Uterus (tissue), 3 donors: ENCODE measurements at regions not wholly inside any gene's neighbourhood (a gene's known extent, or its start where the extent isn't known, plus 50 kb on each side); places are given as distances from the start of the nearest gene placed in this dataset.

ENCODE experiments used
- DNase-seq, 2 donors: peaks; one replicate each; pipeline ENCODE4 v3.0.0-alpha.2; 2019 to 2020
- H3K27ac ChIP-seq, 2 donors: fragments of 200-600 bp; sonication (generic); 1 replicate in 1 of 2; 2 replicates in 1 of 2; pipeline ENCODE4 v1.5.1; 2016 to 2018
- H3K27me3 ChIP-seq, 2 donors: fragments of 200-600 bp; sonication (generic); one replicate each; pipeline ENCODE4 v1.5.1; 2018 to 2019; ENCODE audit warnings: control low read depth in 1 of 2
- H3K36me3 ChIP-seq, 2 donors: fragments of 200-600 bp; sonication (generic); one replicate each; pipeline ENCODE4 v1.5.1; 2019; ENCODE audit warnings: control low read depth in 1 of 2
- H3K4me1 ChIP-seq, 2 donors: fragments of 200-600 bp; sonication (generic); one replicate each; pipeline ENCODE4 v1.5.1; 2018 to 2019; ENCODE audit warnings: control low read depth in 1 of 2
- H3K4me3 ChIP-seq, 2 donors: fragments of 200-600 bp; sonication (generic); 1 replicate in 1 of 2; 2 replicates in 1 of 2; pipeline ENCODE4 v1.5.1; 2018 to 2019; ENCODE audit warnings: mild to moderate bottlenecking in 1 of 2
- H3K9me3 ChIP-seq, 2 donors: fragments of 200-600 bp; sonication (generic); one replicate each; pipeline ENCODE4 v1.5.1; 2019; ENCODE audit warnings: control low read depth in 1 of 2
- CTCF ChIP-seq, 4 experiments: fragments of 200-600 bp in 2 of 4; fragments of 450-650 bp in 2 of 4; sonication (generic) in 2 of 4; IDR thresholded peaks; one replicate each; pipeline ENCODE4 v1.5.1; 2016 to 2019; ENCODE audit warnings: antibody characterized with exemption in 4 of 4, mild to moderate bottlenecking in 2 of 4, moderate library complexity in 1 of 4
- POLR2A ChIP-seq, 2 donors: fragments of 450-650 bp; IDR thresholded peaks; one replicate each; pipeline ENCODE4 v1.6.1; 2016; ENCODE audit warnings: antibody characterized with exemption in 2 of 2, mild to moderate bottlenecking in 1 of 2, moderate library complexity in 1 of 2
- intact Hi-C: fragments of 100-400 bp; cut with DNase I; formaldehyde crosslinking; loops from one replicate; pipeline ENCODE4 v1.15.1; 2023; ENCODE audit warnings: low total_unique reads
- donor health status: DM: yes; HTN: yes; CAD: no.

- no peak overlapping the region for H3K4me3 ChIP-seq
- no peaks in the 10 kb centered on the region for H3K27me3 ChIP-seq
- H3K4me1 ChIP-seq, result no peaks in the 10 kb centered on the region
- no peak for DNase-seq
- no peaks in the 10 kb centered on the region for H3K9me3 ChIP-seq
- intact Hi-C loops, result no loop called here
- H3K27ac ChIP-seq, result no peak overlapping the region
- TF ChIP-seq POLR2A (IDR thresholded peaks at IDR 0.05) (no peak), CTCF (IDR thresholded peaks at IDR 0.05) (no peak)
- H3K36me3 ChIP-seq, result no peaks in the 10 kb centered on the region
Observed at GRCh38 chr5:2687746-2688145, 63.7 kb downstream of the IRX2 start.

GRCh38 chr5:2686321-2687124 lies 65.0 kb downstream of the IRX2 start:
- Histone ChIP-seq H3K27ac (no peak overlapping the region), H3K4me3 (no peak overlapping the region)
- intact Hi-C loops, result no loop called here

GRCh38 chr5:2685651-2686272 lies 65.7 kb downstream of the IRX2 start:
- Histone ChIP-seq H3K4me3 (no peak overlapping the region), H3K27ac (no peak overlapping the region), H3K4me1 (no peaks in the 10 kb centered on the region), H3K36me3 (no peaks in the 10 kb centered on the region), H3K27me3 (no peaks in the 10 kb centered on the region), H3K9me3 (no peaks in the 10 kb centered on the region)
- DNase-seq, result no peak
- intact Hi-C loops, result no loop called here
- TF ChIP-seq CTCF (IDR thresholded peaks at IDR 0.05) (no peak), POLR2A (IDR thresholded peaks at IDR 0.05) (no peak)

More at GRCh38 chr5:2686321-2687124, 65.0 kb downstream of the IRX2 start:
- H3K36me3 ChIP-seq, result no peaks in the 10 kb centered on the region
- no peaks in the 10 kb centered on the region for H3K4me1 ChIP-seq
- no peaks in the 10 kb centered on the region for H3K27me3 ChIP-seq
- H3K9me3 ChIP-seq, result no peaks in the 10 kb centered on the region
- DNase-seq, result no peak
- TF ChIP-seq POLR2A (IDR thresholded peaks at IDR 0.05) (no peak), CTCF (IDR thresholded peaks at IDR 0.05) (no peak)

- intact Hi-C loops, result no loop called here
- Histone ChIP-seq H3K27me3 (no peaks in the 10 kb centered on the region), H3K9me3 (no peaks in the 10 kb centered on the region), H3K36me3 (no peaks in the 10 kb centered on the region), H3K27ac (no peak overlapping the region), H3K4me3 (no peak overlapping the region), H3K4me1 (no peaks in the 10 kb centered on the region)
- TF ChIP-seq POLR2A (IDR thresholded peaks at IDR 0.05) (no peak), CTCF (IDR thresholded peaks at IDR 0.05) (no peak)
- no peak for DNase-seq
Observed at GRCh38 chr5:2684606-2685005, 66.9 kb downstream of the IRX2 start.

- no peak for DNase-seq
- Histone ChIP-seq H3K4me1 (no peaks in the 10 kb centered on the region), H3K9me3 (no peaks in the 10 kb centered on the region), H3K4me3 (no peak overlapping the region), H3K27ac (no peak overlapping the region), H3K36me3 (no peaks in the 10 kb centered on the region), H3K27me3 (no peaks in the 10 kb centered on the region)
- TF ChIP-seq POLR2A (IDR thresholded peaks at IDR 0.05) (no peak), CTCF (IDR thresholded peaks at IDR 0.05) (no peak)
- intact Hi-C loops, result no loop called here
Observed at GRCh38 chr5:2683720-2684119, 67.8 kb downstream of the IRX2 start.
